Uterus (tissue), 3 donors: ENCODE measurements at regions not wholly inside any gene's neighbourhood (a gene's known extent, or its start where the extent isn't known, plus 50 kb on each side); places are given as distances from the start of the nearest gene placed in this dataset.

ENCODE experiments used
- DNase-seq, 2 donors: peaks; one replicate each; pipeline ENCODE4 v3.0.0-alpha.2; 2019 to 2020
- H3K27ac ChIP-seq, 2 donors: fragments of 200-600 bp; sonication (generic); 1 replicate in 1 of 2; 2 replicates in 1 of 2; pipeline ENCODE4 v1.5.1; 2016 to 2018
- H3K27me3 ChIP-seq, 2 donors: fragments of 200-600 bp; sonication (generic); one replicate each; pipeline ENCODE4 v1.5.1; 2018 to 2019; ENCODE audit warnings: control low read depth in 1 of 2
- H3K36me3 ChIP-seq, 2 donors: fragments of 200-600 bp; sonication (generic); one replicate each; pipeline ENCODE4 v1.5.1; 2019; ENCODE audit warnings: control low read depth in 1 of 2
- H3K4me1 ChIP-seq, 2 donors: fragments of 200-600 bp; sonication (generic); one replicate each; pipeline ENCODE4 v1.5.1; 2018 to 2019; ENCODE audit warnings: control low read depth in 1 of 2
- H3K4me3 ChIP-seq, 2 donors: fragments of 200-600 bp; sonication (generic); 1 replicate in 1 of 2; 2 replicates in 1 of 2; pipeline ENCODE4 v1.5.1; 2018 to 2019; ENCODE audit warnings: mild to moderate bottlenecking in 1 of 2
- H3K9me3 ChIP-seq, 2 donors: fragments of 200-600 bp; sonication (generic); one replicate each; pipeline ENCODE4 v1.5.1; 2019; ENCODE audit warnings: control low read depth in 1 of 2
- CTCF ChIP-seq, 4 experiments: fragments of 200-600 bp in 2 of 4; fragments of 450-650 bp in 2 of 4; sonication (generic) in 2 of 4; IDR thresholded peaks; one replicate each; pipeline ENCODE4 v1.5.1; 2016 to 2019; ENCODE audit warnings: antibody characterized with exemption in 4 of 4, mild to moderate bottlenecking in 2 of 4, moderate library complexity in 1 of 4
- POLR2A ChIP-seq, 2 donors: fragments of 450-650 bp; IDR thresholded peaks; one replicate each; pipeline ENCODE4 v1.6.1; 2016; ENCODE audit warnings: antibody characterized with exemption in 2 of 2, mild to moderate bottlenecking in 1 of 2, moderate library complexity in 1 of 2
- intact Hi-C: fragments of 100-400 bp; cut with DNase I; formaldehyde crosslinking; loops from one replicate; pipeline ENCODE4 v1.15.1; 2023; ENCODE audit warnings: low total_unique reads
- donor health status: DM: yes; HTN: yes; CAD: no.

GRCh38 chr2:133811409-133812125, 243.3 kb upstream of the NCKAP5 start:
- intact Hi-C loops: no loop called here
- no peak for DNase-seq
- H3K27me3 ChIP-seq: no peaks in the 10 kb centered on the region
- no peak overlapping the region for H3K27ac ChIP-seq
- H3K36me3 ChIP-seq: no peaks in the 10 kb centered on the region
- no peaks in the 10 kb centered on the region for H3K9me3 ChIP-seq
- no peak for TF ChIP-seq POLR2A (IDR thresholded peaks at IDR 0.05)
- no peak for TF ChIP-seq CTCF (IDR thresholded peaks at IDR 0.05)
- no peaks in the 10 kb centered on the region for H3K4me1 ChIP-seq
- H3K4me3 ChIP-seq: no peak overlapping the region

GRCh38 chr2:133812826-133813617, 244.8 kb upstream of the NCKAP5 start:
- Histone ChIP-seq H3K4me1 (no peaks in the 10 kb centered on the region), H3K4me3 (no peak overlapping the region), H3K36me3 (no peaks in the 10 kb centered on the region), H3K9me3 (no peaks in the 10 kb centered on the region), H3K27me3 (no peaks in the 10 kb centered on the region), H3K27ac (no peak overlapping the region)
- no peak for DNase-seq
- intact Hi-C loops: no loop called here
- TF ChIP-seq CTCF (IDR thresholded peaks at IDR 0.05) (no peak), POLR2A (IDR thresholded peaks at IDR 0.05) (no peak)

- Histone ChIP-seq H3K4me3 (no peak overlapping the region), H3K9me3 (no peaks in the 10 kb centered on the region), H3K4me1 (no peaks in the 10 kb centered on the region), H3K36me3 (no peaks in the 10 kb centered on the region), H3K27me3 (no peaks in the 10 kb centered on the region), H3K27ac (no peak overlapping the region)
- TF ChIP-seq POLR2A (IDR thresholded peaks at IDR 0.05) (no peak), CTCF (IDR thresholded peaks at IDR 0.05) (no peak)
- DNase-seq: no peak
- intact Hi-C loops: no loop called here
Observed at GRCh38 chr2:133814890-133815289, 246.6 kb upstream of the NCKAP5 start.

- intact Hi-C loops: no loop called here
- H3K4me3 ChIP-seq: no peak overlapping the region
- TF ChIP-seq CTCF (IDR thresholded peaks at IDR 0.05): no peak
- no peak for TF ChIP-seq POLR2A (IDR thresholded peaks at IDR 0.05)
- H3K4me1 ChIP-seq: no peaks in the 10 kb centered on the region
- no peak overlapping the region for H3K27ac ChIP-seq
- H3K27me3 ChIP-seq: no peaks in the 10 kb centered on the region
- DNase-seq: no peak
- H3K36me3 ChIP-seq: no peaks in the 10 kb centered on the region
- no peaks in the 10 kb centered on the region for H3K9me3 ChIP-seq
Observed at GRCh38 chr2:133816037-133816436, 247.8 kb upstream of the NCKAP5 start.
